ENCODE measurements at regions not wholly inside any gene's neighbourhood (a gene's known extent, or its start where the extent isn't known, plus 50 kb on each side); places are given as distances from the start of the nearest gene placed in this dataset.

DNA sequence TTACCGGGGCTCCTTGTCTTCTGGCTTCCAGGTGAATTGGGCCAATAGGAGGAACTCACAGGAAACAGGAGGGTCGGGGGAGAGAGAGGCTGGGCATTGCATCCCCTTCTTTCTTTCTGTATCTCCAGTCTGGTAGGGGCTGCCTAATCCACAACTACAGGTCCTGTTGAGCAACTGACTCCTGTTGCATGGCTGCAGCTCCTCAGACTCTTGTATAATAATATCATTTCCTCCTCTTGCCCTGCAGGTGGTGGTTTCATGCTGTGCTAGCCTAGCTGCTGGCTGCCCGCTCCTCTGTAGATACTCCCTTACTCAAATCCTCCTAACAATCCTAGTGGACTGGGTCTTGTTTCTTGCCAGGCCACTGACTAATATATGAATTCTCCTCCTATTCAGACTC, 276.5 kb upstream of the SMIM30 start:
- Histone ChIP-seq H3K4me3 (no peak overlapping the region), H3K27me3 (no peaks in the 10 kb centered on the region), H3K4me1 (no peaks in the 10 kb centered on the region), H3K9me3 (no peaks in the 10 kb centered on the region), H3K27ac (no peak overlapping the region), H3K36me3 (no peaks in the 10 kb centered on the region)
- TF ChIP-seq, protein P1, sequence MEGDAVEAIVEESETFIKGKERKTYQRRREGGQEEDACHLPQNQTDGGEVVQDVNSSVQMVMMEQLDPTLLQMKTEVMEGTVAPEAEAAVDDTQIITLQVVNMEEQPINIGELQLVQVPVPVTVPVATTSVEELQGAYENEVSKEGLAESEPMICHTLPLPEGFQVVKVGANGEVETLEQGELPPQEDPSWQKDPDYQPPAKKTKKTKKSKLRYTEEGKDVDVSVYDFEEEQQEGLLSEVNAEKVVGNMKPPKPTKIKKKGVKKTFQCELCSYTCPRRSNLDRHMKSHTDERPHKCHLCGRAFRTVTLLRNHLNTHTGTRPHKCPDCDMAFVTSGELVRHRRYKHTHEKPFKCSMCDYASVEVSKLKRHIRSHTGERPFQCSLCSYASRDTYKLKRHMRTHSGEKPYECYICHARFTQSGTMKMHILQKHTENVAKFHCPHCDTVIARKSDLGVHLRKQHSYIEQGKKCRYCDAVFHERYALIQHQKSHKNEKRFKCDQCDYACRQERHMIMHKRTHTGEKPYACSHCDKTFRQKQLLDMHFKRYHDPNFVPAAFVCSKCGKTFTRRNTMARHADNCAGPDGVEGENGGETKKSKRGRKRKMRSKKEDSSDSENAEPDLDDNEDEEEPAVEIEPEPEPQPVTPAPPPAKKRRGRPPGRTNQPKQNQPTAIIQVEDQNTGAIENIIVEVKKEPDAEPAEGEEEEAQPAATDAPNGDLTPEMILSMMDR (IDR thresholded peaks at IDR 0.05): no peak
- TF ChIP-seq POLR2A (IDR thresholded peaks at IDR 0.05): no peak
- intact Hi-C loops (cut with DNase I): no loop called here
- WGBS, 2 donors: 74 to 76% methylated on average over 3 of the region's 3 CpGs
- no peak for DNase-seq

- no peaks in the 10 kb centered on the region for H3K27me3 ChIP-seq
- WGBS, 2 donors: 66 to 77% methylated on average over 2 of the region's 2 CpGs
- no peak for TF ChIP-seq POLR2A (IDR thresholded peaks at IDR 0.05)
- TF ChIP-seq, protein P1 (IDR thresholded peaks at IDR 0.05): no peak
- no peak overlapping the region for H3K27ac ChIP-seq
- no peaks in the 10 kb centered on the region for H3K4me1 ChIP-seq
- no peak for DNase-seq
- no peaks in the 10 kb centered on the region for H3K9me3 ChIP-seq
- no peak overlapping the region for H3K4me3 ChIP-seq
- no peaks in the 10 kb centered on the region for H3K36me3 ChIP-seq
- intact Hi-C loops (cut with DNase I): no loop called here
Measured at GRCh38 chr7:113392841-113393540, 274.6 kb upstream of the SMIM30 start.

- Histone ChIP-seq H3K4me3 (no peak overlapping the region), H3K4me1 (no peaks in the 10 kb centered on the region), H3K9me3 (no peaks in the 10 kb centered on the region), H3K27me3 (no peaks in the 10 kb centered on the region), H3K27ac (no peak overlapping the region), H3K36me3 (no peaks in the 10 kb centered on the region)
- intact Hi-C loops (cut with DNase I): no loop called here
- DNase-seq: no peak
- TF ChIP-seq POLR2A (IDR thresholded peaks at IDR 0.05): no peak
- TF ChIP-seq, protein P1 (IDR thresholded peaks at IDR 0.05): no peak
- 51 to 58% methylated on average over 6 of the region's 6 CpGs for WGBS, 2 donors
Measured at GRCh38 chr7:113392421-113392820, 274.1 kb upstream of the SMIM30 start.

- WGBS, 2 donors: 55 to 68% methylated on average over 2 of the region's 2 CpGs
- Histone ChIP-seq H3K9me3 (no peaks in the 10 kb centered on the region), H3K4me1 (no peaks in the 10 kb centered on the region), H3K27me3 (no peaks in the 10 kb centered on the region), H3K4me3 (no peak overlapping the region), H3K27ac (no peak overlapping the region), H3K36me3 (no peaks in the 10 kb centered on the region)
- no peak for DNase-seq
- no peak for TF ChIP-seq POLR2A (IDR thresholded peaks at IDR 0.05)
- TF ChIP-seq, protein P1 (IDR thresholded peaks at IDR 0.05): no peak
- intact Hi-C loops (cut with DNase I): no loop called here
Measured at GRCh38 chr7:113389112-113389646, 270.8 kb upstream of the SMIM30 start.

- no peaks in the 10 kb centered on the region for H3K36me3 ChIP-seq
- no peaks in the 10 kb centered on the region for H3K27me3 ChIP-seq
- H3K27ac ChIP-seq: no peak overlapping the region
- DNase-seq: no peak
- H3K4me3 ChIP-seq: no peak overlapping the region
- H3K9me3 ChIP-seq: no peaks in the 10 kb centered on the region
- H3K4me1 ChIP-seq: no peaks in the 10 kb centered on the region
- no peak for TF ChIP-seq POLR2A (IDR thresholded peaks at IDR 0.05)
- TF ChIP-seq, protein P1 (IDR thresholded peaks at IDR 0.05): no peak
- WGBS, 2 donors: 65 to 73% methylated on average over 3 of the region's 3 CpGs
- intact Hi-C loops (cut with DNase I): no loop called here
Measured at GRCh38 chr7:113383638-113384037, 265.3 kb upstream of the SMIM30 start.

Measured in esophagus squamous epithelium (tissue), 5 donors.